ENCODE measurements at regions not wholly inside any gene's neighbourhood (a gene's known extent, or its start where the extent isn't known, plus 50 kb on each side); places are given as distances from the start of the nearest gene placed in this dataset.

GRCh38 chr12:91561301-91561957 lies 378.8 kb upstream of the DCN start:
- no TSS peak for BruUV-seq (replicated peaks)

DNA sequence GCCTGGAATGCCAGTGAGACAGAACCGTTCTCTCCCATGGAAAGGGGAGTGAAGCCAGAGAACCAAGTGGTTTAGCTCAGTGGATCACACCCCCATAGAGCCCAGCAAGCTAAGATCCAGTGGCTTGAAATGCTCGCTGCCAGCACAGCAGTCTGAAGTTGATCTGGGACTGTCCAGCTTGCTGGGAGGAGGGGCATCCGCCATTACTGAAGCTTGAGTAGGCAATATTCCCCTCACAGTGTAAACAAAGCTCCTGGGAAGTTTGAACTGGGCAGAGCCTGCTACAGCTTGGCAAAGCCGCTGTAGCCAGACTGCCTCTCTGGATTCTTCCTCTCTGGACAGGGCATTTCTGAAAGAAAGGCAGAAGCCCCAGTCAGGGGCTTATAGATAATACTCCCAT lies 374.3 kb upstream of the DCN start:
- BruUV-seq (replicated peaks) = no TSS peak
- POLR2A ChIA-PET = no interaction called here

More at GRCh38 chr12:91561301-91561957, 378.8 kb upstream of the DCN start:
- Histone ChIP-seq H3K4me3 (ENCODE audit: low read depth in 2 of 2, low read length in 2 of 2) (no peak overlapping the region), H3K27me3 (ENCODE audit: control insufficient read depth, insufficient read depth, low read length) (no peaks in the 10 kb centered on the region), H3K36me3 (ENCODE audit: control insufficient read depth, insufficient read depth, low read length) (no peaks in the 10 kb centered on the region), H3K4me1 (ENCODE audit: control insufficient read depth, insufficient read depth, low read length) (no peaks in the 10 kb centered on the region), H3K9me3 (ENCODE audit: control insufficient read depth, insufficient read depth, low read depth, low read length) (no peaks in the 10 kb centered on the region), H3K27ac (ENCODE audit: low read length) (no peak overlapping the region)
- intact Hi-C loops (cut with micrococcal nuclease; ENCODE audit: unreplicated experiment) (loop anchor here (10.0 kb wide), 1 partner anchor 177 kb away; no protein-coding TSS in a partner anchor), in situ Hi-C loops (cut with HindIII; ENCODE audit: low pct_unique_long_range_greater_than_20kb, low sequenced_read_pairs) (no loop called here)
- ChIA-PET POLR2A (no interaction called here), CTCF (interaction anchor here (0.6 kb wide), 1 partner anchor 17 kb away, joined by 3 read pairs; no protein-coding TSS in a partner anchor)
- TF ChIP-seq POLR2AphosphoS5 (IDR thresholded peaks at IDR 0.05; ENCODE audit: low read depth, low read length) = no peak
- TF ChIP-seq REST (IDR thresholded peaks at IDR 0.05; ENCODE audit: insufficient read depth in 1 of 2, low read depth in 2 of 2, low read length in 1 of 2) = no peak
- no peak for TF ChIP-seq TCF7L2 (IDR thresholded peaks at IDR 0.05; ENCODE audit: low read depth, low read length)
- TF ChIP-seq SIN3A (IDR thresholded peaks at IDR 0.05; ENCODE audit: borderline replicate concordance, insufficient read depth, low read depth, low read length) = no peak
- TF ChIP-seq, protein P1, sequence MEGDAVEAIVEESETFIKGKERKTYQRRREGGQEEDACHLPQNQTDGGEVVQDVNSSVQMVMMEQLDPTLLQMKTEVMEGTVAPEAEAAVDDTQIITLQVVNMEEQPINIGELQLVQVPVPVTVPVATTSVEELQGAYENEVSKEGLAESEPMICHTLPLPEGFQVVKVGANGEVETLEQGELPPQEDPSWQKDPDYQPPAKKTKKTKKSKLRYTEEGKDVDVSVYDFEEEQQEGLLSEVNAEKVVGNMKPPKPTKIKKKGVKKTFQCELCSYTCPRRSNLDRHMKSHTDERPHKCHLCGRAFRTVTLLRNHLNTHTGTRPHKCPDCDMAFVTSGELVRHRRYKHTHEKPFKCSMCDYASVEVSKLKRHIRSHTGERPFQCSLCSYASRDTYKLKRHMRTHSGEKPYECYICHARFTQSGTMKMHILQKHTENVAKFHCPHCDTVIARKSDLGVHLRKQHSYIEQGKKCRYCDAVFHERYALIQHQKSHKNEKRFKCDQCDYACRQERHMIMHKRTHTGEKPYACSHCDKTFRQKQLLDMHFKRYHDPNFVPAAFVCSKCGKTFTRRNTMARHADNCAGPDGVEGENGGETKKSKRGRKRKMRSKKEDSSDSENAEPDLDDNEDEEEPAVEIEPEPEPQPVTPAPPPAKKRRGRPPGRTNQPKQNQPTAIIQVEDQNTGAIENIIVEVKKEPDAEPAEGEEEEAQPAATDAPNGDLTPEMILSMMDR (IDR thresholded peaks at IDR 0.05) = no peak
- no peak for ATAC-seq
- DNase-seq (ENCODE audit: low read depth, low spot score) = no peak

More for the DNA sequence above, 374.3 kb upstream of the DCN start:
- Histone ChIP-seq H3K4me3 (ENCODE audit: low read depth in 2 of 2, low read length in 2 of 2) (no peak overlapping the region), H3K27ac (ENCODE audit: low read length) (no peak overlapping the region), H3K4me1 (ENCODE audit: control insufficient read depth, insufficient read depth, low read length) (no peaks in the 10 kb centered on the region), H3K36me3 (ENCODE audit: control insufficient read depth, insufficient read depth, low read length) (no peaks in the 10 kb centered on the region), H3K9me3 (ENCODE audit: control insufficient read depth, insufficient read depth, low read depth, low read length) (no peaks in the 10 kb centered on the region), H3K27me3 (ENCODE audit: control insufficient read depth, insufficient read depth, low read length) (no peaks in the 10 kb centered on the region)
- TF ChIP-seq REST (IDR thresholded peaks at IDR 0.05; ENCODE audit: insufficient read depth in 1 of 2, low read depth in 2 of 2, low read length in 1 of 2) = no peak
- TF ChIP-seq SIN3A (IDR thresholded peaks at IDR 0.05; ENCODE audit: borderline replicate concordance, insufficient read depth, low read depth, low read length) = no peak
- TF ChIP-seq, protein P1 (IDR thresholded peaks at IDR 0.05) = no peak
- TF ChIP-seq TCF7L2 (IDR thresholded peaks at IDR 0.05; ENCODE audit: low read depth, low read length) = no peak
- TF ChIP-seq POLR2AphosphoS5 (IDR thresholded peaks at IDR 0.05; ENCODE audit: low read depth, low read length) = no peak
- in situ Hi-C loops (cut with HindIII; ENCODE audit: low pct_unique_long_range_greater_than_20kb, low sequenced_read_pairs) = no loop called here
- DNase-seq (ENCODE audit: low read depth, low spot score) (no peak), ATAC-seq (no peak)
- CTCF ChIA-PET = no interaction called here
- intact Hi-C loops (cut with micrococcal nuclease; ENCODE audit: unreplicated experiment) = no loop called here
